SIG-M5 treated with dmso at 0.1 percent for 504 hours (cell line): ENCODE measurements at regions not wholly inside any gene's neighbourhood (a gene's known extent, or its start where the extent isn't known, plus 50 kb on each side); places are given as distances from the start of the nearest gene placed in this dataset.
"Not testable (repeated sequence)": the region's sequence is repeated elsewhere in the genome, so short reads cannot be mapped to it uniquely, and the experiment has no call there.

Experiments
- DNase-seq: peaks from one replicate; lab custom pipeline; 2025; ENCODE audit not compliant: unreplicated experiment; lab: John Stamatoyannopoulos, UW

DNA sequence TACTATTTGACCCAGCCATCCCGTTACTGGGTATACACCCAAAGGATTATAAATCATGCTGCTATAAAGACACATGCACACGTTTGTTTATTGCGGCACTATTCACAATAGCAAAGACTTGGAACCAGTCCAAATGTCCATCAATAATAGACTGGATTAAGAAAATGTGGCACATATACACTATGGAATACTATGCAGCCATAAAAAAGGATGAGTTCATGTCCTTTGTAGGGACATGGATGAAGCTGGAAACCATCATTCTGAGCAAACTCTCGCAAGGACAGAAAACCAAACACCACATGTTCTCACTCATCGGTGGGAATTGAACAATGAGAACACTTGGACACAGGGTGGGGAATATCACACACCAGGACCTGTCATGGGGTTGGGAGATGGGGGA is 56.7 kb upstream of the SELENOP start:
- not testable (repeated sequence) for DNase-seq

DNA sequence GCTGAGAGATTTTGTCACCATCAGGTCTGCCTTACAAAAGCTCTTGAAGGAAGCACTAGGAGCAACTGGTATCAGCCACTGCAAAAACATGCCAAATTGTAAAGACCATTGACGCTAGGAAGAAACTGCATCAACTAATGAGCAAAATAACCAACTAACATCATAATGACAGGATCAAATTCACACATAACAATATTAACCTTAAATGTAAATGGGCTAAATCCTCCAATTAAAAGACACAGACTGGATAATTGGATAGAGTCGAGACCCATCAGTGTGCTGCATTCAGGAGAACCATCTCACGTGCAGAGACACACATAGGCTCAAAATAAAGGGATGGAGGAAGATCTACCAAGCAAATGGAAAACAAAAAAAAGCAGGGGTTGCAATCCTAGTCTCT is 53.1 kb upstream of the SELENOP start:
- DNase-seq, result not testable (repeated sequence)
